Neural cell (in vitro differentiated cells): ENCODE measurements at regions not wholly inside any gene's neighbourhood (a gene's known extent, or its start where the extent isn't known, plus 50 kb on each side); places are given as distances from the start of the nearest gene placed in this dataset.

ENCODE experiments used
- H2AFZ ChIP-seq: fragments of 200-600, 300-800 bp; sonication (generic), shearing (Covaris generic); 2 replicates; pipeline ENCODE4 v1.6.0; 2014; ENCODE audit warnings: low read depth, mild to moderate bottlenecking, antibody characterized with exemption, low read length, moderate library complexity
- H3F3A ChIP-seq: fragments of 200-600 bp; shearing (Covaris generic); 2 replicates; pipeline ENCODE4 v1.6.1; 2016; ENCODE audit warnings: mild to moderate bottlenecking, moderate library complexity, mixed read lengths, antibody characterized with exemption, low read length; ENCODE audit not compliant: insufficient read depth, poor library complexity, severe bottlenecking
- H3K27ac ChIP-seq: fragments of 200-600, 300-800 bp; sonication (generic), shearing (Covaris generic); 2 replicates; pipeline ENCODE4 v1.5.1; 2014; ENCODE audit warnings: mild to moderate bottlenecking, low read length, moderate library complexity
- H3K27me3 ChIP-seq: fragments of 300-800, 200-600 bp; sonication (generic), shearing (Covaris generic); 2 replicates; pipeline ENCODE4 v1.6.0; 2014; ENCODE audit warnings: mild to moderate bottlenecking, low read depth, low read length, moderate library complexity; ENCODE audit not compliant: insufficient read depth
- H3K36me3 ChIP-seq: fragments of 300-800, 200-600 bp; sonication (generic), shearing (Covaris generic); 2 replicates; pipeline ENCODE4 v1.5.1; 2014; ENCODE audit warnings: mild to moderate bottlenecking, antibody characterized with exemption, low read length, moderate library complexity; ENCODE audit not compliant: insufficient read depth
- H3K4me2 ChIP-seq: fragments of 300-800, 200-600 bp; sonication (generic), shearing (Covaris generic); 2 replicates; pipeline ENCODE4 v1.6.0; 2014; ENCODE audit warnings: mild to moderate bottlenecking, low read length
- H3K4me3 ChIP-seq: fragments of 300-800, 200-600 bp; sonication (generic), shearing (Covaris generic); 2 replicates; pipeline ENCODE4 v1.5.1; 2014; ENCODE audit warnings: mild to moderate bottlenecking, low read length, moderate library complexity
- H3K79me2 ChIP-seq: fragments of 200-600 bp; shearing (Covaris generic); replicated peaks from 2 replicates; pipeline ENCODE4 v1.6.0; 2014; ENCODE audit warnings: mild to moderate bottlenecking, low read length, moderate library complexity; ENCODE audit not compliant: insufficient read depth
- H3K9ac ChIP-seq: fragments of 300-800, 200-600 bp; sonication (generic), shearing (Covaris generic); 2 replicates; pipeline ENCODE4 v1.6.1; 2016; ENCODE audit warnings: mild to moderate bottlenecking, low read length, mixed read lengths
- H3K9me2 ChIP-seq: fragments of 200-600 bp; shearing (Covaris generic); 2 replicates; pipeline ENCODE4 v1.6.1; 2016; ENCODE audit warnings: mild to moderate bottlenecking, low read length, mixed read lengths; ENCODE audit not compliant: insufficient read depth
- H3K9me3 ChIP-seq: fragments of 200-600, 300-800 bp; sonication (generic), shearing (Covaris generic); 2 replicates; pipeline ENCODE4 v1.6.1; 2016; ENCODE audit warnings: mild to moderate bottlenecking, mixed run types, low read length, moderate library complexity, mixed read lengths
- H4K20me1 ChIP-seq: fragments of 200-600 bp; shearing (Covaris generic); 2 replicates; pipeline ENCODE4 v1.6.1; 2016; ENCODE audit warnings: mild to moderate bottlenecking, mixed run types; ENCODE audit not compliant: insufficient read depth
- EP300 ChIP-seq: fragments of 450-650 bp; conservative IDR thresholded peaks from 2 replicates; pipeline ENCODE4 v1.6.1; 2014; ENCODE audit warnings: antibody characterized with exemption, mild to moderate bottlenecking, moderate library complexity; ENCODE audit not compliant: poor library complexity, severe bottlenecking
- EZH2 ChIP-seq: fragments of 200-600, 300-800 bp; shearing (Covaris generic), sonication (generic); IDR thresholded peaks from 2 replicates; pipeline ENCODE4 v1.6.1; 2014; ENCODE audit warnings: antibody characterized with exemption, low read length, borderline replicate concordance, mild to moderate bottlenecking; ENCODE audit not compliant: insufficient read depth, poor library complexity, severe bottlenecking
- MXI1 ChIP-seq: fragments of 450-650 bp; conservative IDR thresholded peaks from 2 replicates; pipeline ENCODE4 v1.6.1; 2014; ENCODE audit warnings: antibody characterized with exemption, mild to moderate bottlenecking; ENCODE audit not compliant: poor library complexity, severe bottlenecking
- POLR2AphosphoS5 ChIP-seq: IDR thresholded peaks from 2 replicates; pipeline ENCODE4 v1.6.1; 2012
- RAD21 ChIP-seq: fragments of 450-650 bp; conservative IDR thresholded peaks from 2 replicates; pipeline ENCODE4 v1.6.1; 2014; ENCODE audit warnings: antibody characterized with exemption, mild to moderate bottlenecking, moderate library complexity
- SMC3 ChIP-seq: fragments of 450-650 bp; conservative IDR thresholded peaks from 2 replicates; pipeline ENCODE4 v1.6.1; 2014; ENCODE audit warnings: antibody characterized with exemption, mild to moderate bottlenecking, moderate library complexity; ENCODE audit not compliant: poor library complexity
- TAF1 ChIP-seq: IDR thresholded peaks from 2 replicates; pipeline ENCODE4 v1.6.1; 2012; ENCODE audit warnings: low read depth
- TF ChIP-seq, protein P1 (sequence below): IDR thresholded peaks from 2 replicates; pipeline ENCODE4 v1.6.1; 2012; ENCODE audit warnings: borderline replicate concordance
- TF ChIP-seq, protein P2 (sequence below): fragments of 450-650 bp; IDR thresholded peaks from 2 replicates; pipeline ENCODE4 v1.5.1; 2014; ENCODE audit warnings: antibody characterized with exemption, mild to moderate bottlenecking, moderate library complexity; ENCODE audit not compliant: poor library complexity, severe bottlenecking

DNA sequence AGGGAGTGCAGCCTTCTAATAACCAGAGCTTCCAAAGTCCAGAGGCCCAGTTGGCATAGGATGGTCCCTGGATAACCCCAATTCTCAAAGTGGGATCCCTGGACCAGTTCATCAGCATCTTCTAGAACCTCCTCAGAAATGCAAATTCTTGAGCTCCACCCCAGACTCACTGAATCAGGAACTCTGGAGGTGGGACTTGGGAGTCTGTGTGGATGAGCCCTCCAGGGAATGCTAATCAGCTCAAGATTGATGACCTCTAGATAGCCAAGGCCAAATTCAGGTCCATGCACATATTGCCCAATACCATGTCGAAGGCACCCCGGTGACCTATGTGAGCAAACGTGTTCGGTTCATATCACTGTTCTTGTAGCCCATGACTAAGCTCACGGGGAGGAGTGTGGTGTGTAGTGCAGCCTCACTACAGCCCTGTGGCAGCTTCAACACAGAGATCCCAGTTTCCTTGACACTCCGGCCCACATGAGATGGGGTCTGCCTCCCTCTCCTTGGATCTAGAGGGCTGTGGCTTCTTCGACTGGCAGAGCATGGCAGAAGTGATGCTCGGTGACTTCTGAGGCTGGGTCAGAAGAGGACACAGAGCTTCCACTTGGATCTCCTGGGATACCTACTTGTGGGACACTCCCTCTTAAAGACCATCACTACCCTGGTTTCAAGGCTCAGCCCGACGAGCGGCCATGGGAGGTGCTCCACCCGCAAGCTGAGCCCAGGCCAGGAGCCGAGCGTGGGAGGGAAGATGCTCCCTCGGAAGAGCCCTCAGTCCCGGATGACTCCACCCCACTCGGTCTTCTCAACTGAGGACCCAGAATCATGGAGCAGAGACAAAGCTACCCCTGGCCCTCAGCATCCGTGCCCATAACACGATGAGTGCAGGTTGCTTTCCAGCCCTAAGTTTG, 151.1 kb upstream of the CST7 start:
- Histone ChIP-seq H3K27me3 (no peaks in the 10 kb centered on the region), H3K9ac (no peak overlapping the region), H3F3A (no peaks in the 10 kb centered on the region), H3K36me3 (no peaks in the 10 kb centered on the region), H3K79me2 (no peaks in the 10 kb centered on the region), H3K4me2 (no peak overlapping the region), H4K20me1 (no peaks in the 10 kb centered on the region), H3K4me3 (no peak overlapping the region), H3K9me3 (no peaks in the 10 kb centered on the region), H3K27ac (no peak overlapping the region), H3K9me2 (no peaks in the 10 kb centered on the region), H2AFZ (no peak overlapping the region)
- TF ChIP-seq, protein P1, sequence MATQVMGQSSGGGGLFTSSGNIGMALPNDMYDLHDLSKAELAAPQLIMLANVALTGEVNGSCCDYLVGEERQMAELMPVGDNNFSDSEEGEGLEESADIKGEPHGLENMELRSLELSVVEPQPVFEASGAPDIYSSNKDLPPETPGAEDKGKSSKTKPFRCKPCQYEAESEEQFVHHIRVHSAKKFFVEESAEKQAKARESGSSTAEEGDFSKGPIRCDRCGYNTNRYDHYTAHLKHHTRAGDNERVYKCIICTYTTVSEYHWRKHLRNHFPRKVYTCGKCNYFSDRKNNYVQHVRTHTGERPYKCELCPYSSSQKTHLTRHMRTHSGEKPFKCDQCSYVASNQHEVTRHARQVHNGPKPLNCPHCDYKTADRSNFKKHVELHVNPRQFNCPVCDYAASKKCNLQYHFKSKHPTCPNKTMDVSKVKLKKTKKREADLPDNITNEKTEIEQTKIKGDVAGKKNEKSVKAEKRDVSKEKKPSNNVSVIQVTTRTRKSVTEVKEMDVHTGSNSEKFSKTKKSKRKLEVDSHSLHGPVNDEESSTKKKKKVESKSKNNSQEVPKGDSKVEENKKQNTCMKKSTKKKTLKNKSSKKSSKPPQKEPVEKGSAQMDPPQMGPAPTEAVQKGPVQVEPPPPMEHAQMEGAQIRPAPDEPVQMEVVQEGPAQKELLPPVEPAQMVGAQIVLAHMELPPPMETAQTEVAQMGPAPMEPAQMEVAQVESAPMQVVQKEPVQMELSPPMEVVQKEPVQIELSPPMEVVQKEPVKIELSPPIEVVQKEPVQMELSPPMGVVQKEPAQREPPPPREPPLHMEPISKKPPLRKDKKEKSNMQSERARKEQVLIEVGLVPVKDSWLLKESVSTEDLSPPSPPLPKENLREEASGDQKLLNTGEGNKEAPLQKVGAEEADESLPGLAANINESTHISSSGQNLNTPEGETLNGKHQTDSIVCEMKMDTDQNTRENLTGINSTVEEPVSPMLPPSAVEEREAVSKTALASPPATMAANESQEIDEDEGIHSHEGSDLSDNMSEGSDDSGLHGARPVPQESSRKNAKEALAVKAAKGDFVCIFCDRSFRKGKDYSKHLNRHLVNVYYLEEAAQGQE: no peak
- TF ChIP-seq RAD21 (no peak), EZH2 (no peak), EP300 (no peak)

DNA sequence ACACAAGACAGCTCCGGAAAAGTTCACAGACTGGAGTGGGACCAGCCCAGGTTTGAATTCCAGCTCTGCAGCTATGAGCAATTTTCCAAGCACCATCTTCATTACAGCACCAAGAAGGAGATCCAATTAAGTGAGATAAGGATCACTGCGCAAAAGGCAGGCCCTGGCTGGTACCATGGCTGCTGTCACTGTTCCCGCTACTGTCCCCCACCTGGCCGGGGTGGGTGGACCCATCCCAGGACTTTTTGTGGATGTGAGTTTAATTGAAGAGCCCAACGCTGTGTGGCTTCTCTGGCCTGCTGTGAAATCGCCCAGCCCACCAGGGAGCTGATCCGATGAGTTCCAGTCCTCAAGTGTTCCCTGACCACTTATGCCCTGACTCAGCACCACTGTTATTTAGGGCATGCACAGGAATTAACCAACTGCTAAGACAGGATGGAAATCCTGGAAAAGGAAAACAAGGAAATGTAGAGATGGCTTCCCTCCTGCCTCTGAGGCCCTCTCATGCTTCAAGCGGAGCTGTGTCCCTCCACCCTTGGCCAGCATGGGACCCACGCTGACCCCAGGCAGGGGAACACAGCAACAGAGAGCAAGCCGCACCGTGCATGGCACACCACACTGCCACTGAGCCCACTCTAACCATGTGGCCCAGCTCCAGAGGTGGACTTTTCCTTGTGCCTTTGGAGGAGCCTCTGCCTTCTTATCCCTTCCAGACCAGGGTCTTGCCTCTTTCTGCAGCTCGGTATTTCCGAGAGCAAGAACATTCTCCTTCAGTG, 150.0 kb upstream of the CST7 start:
- no peak overlapping the region for H3K4me2 ChIP-seq

More for the DNA sequence above, 150.0 kb upstream of the CST7 start:
- no peak overlapping the region for H3K27ac ChIP-seq
- H3K36me3 ChIP-seq: no peaks in the 10 kb centered on the region
- H3K9me2 ChIP-seq: no peaks in the 10 kb centered on the region
- H3K9ac ChIP-seq: no peak overlapping the region
- no peaks in the 10 kb centered on the region for H3K27me3 ChIP-seq
- H4K20me1 ChIP-seq: no peaks in the 10 kb centered on the region
- no peak for TF ChIP-seq POLR2AphosphoS5
- TF ChIP-seq, protein P1: no peak
- TF ChIP-seq EP300: no peak
- TF ChIP-seq, protein P2, sequence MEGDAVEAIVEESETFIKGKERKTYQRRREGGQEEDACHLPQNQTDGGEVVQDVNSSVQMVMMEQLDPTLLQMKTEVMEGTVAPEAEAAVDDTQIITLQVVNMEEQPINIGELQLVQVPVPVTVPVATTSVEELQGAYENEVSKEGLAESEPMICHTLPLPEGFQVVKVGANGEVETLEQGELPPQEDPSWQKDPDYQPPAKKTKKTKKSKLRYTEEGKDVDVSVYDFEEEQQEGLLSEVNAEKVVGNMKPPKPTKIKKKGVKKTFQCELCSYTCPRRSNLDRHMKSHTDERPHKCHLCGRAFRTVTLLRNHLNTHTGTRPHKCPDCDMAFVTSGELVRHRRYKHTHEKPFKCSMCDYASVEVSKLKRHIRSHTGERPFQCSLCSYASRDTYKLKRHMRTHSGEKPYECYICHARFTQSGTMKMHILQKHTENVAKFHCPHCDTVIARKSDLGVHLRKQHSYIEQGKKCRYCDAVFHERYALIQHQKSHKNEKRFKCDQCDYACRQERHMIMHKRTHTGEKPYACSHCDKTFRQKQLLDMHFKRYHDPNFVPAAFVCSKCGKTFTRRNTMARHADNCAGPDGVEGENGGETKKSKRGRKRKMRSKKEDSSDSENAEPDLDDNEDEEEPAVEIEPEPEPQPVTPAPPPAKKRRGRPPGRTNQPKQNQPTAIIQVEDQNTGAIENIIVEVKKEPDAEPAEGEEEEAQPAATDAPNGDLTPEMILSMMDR: no peak
- no peak for TF ChIP-seq RAD21
- TF ChIP-seq TAF1: no peak
- TF ChIP-seq SMC3: no peak
- no peak for TF ChIP-seq EZH2
- TF ChIP-seq MXI1: no peak
- H3K79me2 ChIP-seq: no peaks in the 10 kb centered on the region
- H3K4me3 ChIP-seq: no peak overlapping the region
- H3F3A ChIP-seq: no peaks in the 10 kb centered on the region
- H3K9me3 ChIP-seq: no peaks in the 10 kb centered on the region
- H2AFZ ChIP-seq: no peak overlapping the region
